ENCODE measurements at regions not wholly inside any gene's neighbourhood (a gene's known extent, or its start where the extent isn't known, plus 50 kb on each side); places are given as distances from the start of the nearest gene placed in this dataset.

DNA sequence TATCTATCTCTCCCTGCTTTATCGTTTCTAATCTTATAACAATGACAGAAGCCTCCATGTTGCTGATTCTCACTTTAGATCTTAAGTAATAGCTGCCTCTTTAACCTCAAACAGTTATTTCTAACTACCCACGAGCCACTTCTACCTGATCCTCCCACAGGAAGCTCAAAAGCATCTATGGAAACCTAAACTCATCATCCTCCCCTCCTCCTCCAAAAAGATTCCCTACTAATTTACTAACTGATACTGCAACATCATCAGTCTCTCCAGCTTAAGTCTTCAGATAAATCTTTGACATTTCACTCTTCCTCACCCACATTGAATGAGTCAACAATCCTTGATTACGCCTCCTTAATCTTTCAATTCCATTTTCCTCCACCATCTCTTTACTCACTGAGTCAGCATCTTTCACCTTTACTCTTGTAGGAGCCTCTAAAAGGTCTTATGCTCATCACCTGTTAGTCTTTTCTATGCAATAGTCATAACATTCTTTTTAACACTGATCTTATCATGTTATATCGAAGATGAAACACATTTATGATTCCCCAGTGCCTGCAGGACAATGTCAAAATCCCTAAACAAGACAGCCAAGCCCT lies 526.7 kb upstream of the CDH4 start:
- no peak for TF ChIP-seq OSR1 (CRISPR knock-in tag; IDR thresholded peaks at IDR 0.05)
- TF ChIP-seq ESRRG (CRISPR knock-in tag; IDR thresholded peaks at IDR 0.05) = no peak
- no peak for TF ChIP-seq ZC3H10 (CRISPR knock-in tag; IDR thresholded peaks at IDR 0.05)
- no peak for TF ChIP-seq ISL1 (CRISPR knock-in tag; IDR thresholded peaks at IDR 0.05)
- TF ChIP-seq ZNF8 (CRISPR knock-in tag; IDR thresholded peaks at IDR 0.05) = no peak
- TF ChIP-seq, protein P1, sequence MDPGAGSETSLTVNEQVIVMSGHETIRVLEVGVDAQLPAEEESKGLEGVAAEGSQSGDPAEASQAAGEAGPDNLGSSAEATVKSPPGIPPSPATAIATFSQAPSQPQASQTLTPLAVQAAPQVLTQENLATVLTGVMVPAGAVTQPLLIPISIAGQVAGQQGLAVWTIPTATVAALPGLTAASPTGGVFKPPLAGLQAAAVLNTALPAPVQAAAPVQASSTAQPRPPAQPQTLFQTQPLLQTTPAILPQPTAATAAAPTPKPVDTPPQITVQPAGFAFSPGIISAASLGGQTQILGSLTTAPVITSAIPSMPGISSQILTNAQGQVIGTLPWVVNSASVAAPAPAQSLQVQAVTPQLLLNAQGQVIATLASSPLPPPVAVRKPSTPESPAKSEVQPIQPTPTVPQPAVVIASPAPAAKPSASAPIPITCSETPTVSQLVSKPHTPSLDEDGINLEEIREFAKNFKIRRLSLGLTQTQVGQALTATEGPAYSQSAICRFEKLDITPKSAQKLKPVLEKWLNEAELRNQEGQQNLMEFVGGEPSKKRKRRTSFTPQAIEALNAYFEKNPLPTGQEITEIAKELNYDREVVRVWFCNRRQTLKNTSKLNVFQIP (CRISPR knock-in tag; IDR thresholded peaks at IDR 0.05; ENCODE audit: borderline replicate concordance, low read depth) = no peak
- no peak for TF ChIP-seq CSDC2 (CRISPR knock-in tag; IDR thresholded peaks at IDR 0.05)
- TF ChIP-seq, protein P2, sequence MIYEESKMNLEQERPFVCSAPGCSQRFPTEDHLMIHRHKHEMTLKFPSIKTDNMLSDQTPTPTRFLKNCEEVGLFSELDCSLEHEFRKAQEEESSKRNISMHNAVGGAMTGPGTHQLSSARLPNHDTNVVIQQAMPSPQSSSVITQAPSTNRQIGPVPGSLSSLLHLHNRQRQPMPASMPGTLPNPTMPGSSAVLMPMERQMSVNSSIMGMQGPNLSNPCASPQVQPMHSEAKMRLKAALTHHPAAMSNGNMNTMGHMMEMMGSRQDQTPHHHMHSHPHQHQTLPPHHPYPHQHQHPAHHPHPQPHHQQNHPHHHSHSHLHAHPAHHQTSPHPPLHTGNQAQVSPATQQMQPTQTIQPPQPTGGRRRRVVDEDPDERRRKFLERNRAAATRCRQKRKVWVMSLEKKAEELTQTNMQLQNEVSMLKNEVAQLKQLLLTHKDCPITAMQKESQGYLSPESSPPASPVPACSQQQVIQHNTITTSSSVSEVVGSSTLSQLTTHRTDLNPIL (CRISPR knock-in tag; IDR thresholded peaks at IDR 0.05; ENCODE audit: low read depth) = no peak
- no peak for TF ChIP-seq TSHZ2 (CRISPR knock-in tag; IDR thresholded peaks at IDR 0.05)
- TF ChIP-seq BACH2 (CRISPR knock-in tag; IDR thresholded peaks at IDR 0.05; ENCODE audit: borderline replicate concordance) = no peak
- TF ChIP-seq, protein P3, sequence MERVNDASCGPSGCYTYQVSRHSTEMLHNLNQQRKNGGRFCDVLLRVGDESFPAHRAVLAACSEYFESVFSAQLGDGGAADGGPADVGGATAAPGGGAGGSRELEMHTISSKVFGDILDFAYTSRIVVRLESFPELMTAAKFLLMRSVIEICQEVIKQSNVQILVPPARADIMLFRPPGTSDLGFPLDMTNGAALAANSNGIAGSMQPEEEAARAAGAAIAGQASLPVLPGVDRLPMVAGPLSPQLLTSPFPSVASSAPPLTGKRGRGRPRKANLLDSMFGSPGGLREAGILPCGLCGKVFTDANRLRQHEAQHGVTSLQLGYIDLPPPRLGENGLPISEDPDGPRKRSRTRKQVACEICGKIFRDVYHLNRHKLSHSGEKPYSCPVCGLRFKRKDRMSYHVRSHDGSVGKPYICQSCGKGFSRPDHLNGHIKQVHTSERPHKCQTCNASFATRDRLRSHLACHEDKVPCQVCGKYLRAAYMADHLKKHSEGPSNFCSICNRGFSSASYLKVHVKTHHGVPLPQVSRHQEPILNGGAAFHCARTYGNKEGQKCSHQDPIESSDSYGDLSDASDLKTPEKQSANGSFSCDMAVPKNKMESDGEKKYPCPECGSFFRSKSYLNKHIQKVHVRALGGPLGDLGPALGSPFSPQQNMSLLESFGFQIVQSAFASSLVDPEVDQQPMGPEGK (CRISPR knock-in tag; IDR thresholded peaks at IDR 0.05; ENCODE audit: borderline replicate concordance) = no peak
- no peak for TF ChIP-seq TOX (CRISPR knock-in tag; IDR thresholded peaks at IDR 0.05; ENCODE audit: borderline replicate concordance)
- TF ChIP-seq ZNF565 (CRISPR knock-in tag; conservative IDR thresholded peaks at IDR 0.05; ENCODE audit: low read depth) = no peak
- no peak for TF ChIP-seq ZNF70 (CRISPR knock-in tag; IDR thresholded peaks at IDR 0.05)
- no peak for ATAC-seq

DNA sequence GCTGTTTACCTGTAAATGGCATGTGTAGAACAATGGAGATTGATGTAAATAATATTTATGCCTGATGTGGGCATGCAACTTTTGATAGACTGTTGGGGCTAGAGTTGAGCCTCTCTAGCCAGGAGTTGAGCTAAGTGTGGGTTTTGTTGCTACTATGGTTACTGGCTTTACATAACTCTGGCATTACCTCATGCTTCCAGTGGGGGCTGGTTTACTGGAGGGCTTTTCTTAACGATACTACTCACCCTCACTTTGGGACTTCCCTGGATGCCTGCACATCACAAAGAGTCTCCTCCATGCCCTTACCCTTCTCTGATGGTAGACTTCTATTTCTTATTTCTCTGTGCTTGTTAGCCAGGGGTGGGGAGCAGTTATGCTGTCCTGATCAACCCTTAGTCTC lies 524.6 kb upstream of the CDH4 start:
- no peak for TF ChIP-seq BACH2 (CRISPR knock-in tag; IDR thresholded peaks at IDR 0.05; ENCODE audit: borderline replicate concordance)
- TF ChIP-seq TSHZ2 (CRISPR knock-in tag; IDR thresholded peaks at IDR 0.05) = no peak
- TF ChIP-seq ZNF565 (CRISPR knock-in tag; conservative IDR thresholded peaks at IDR 0.05; ENCODE audit: low read depth) = no peak
- no peak for TF ChIP-seq OSR1 (CRISPR knock-in tag; IDR thresholded peaks at IDR 0.05)
- TF ChIP-seq, protein P4, sequence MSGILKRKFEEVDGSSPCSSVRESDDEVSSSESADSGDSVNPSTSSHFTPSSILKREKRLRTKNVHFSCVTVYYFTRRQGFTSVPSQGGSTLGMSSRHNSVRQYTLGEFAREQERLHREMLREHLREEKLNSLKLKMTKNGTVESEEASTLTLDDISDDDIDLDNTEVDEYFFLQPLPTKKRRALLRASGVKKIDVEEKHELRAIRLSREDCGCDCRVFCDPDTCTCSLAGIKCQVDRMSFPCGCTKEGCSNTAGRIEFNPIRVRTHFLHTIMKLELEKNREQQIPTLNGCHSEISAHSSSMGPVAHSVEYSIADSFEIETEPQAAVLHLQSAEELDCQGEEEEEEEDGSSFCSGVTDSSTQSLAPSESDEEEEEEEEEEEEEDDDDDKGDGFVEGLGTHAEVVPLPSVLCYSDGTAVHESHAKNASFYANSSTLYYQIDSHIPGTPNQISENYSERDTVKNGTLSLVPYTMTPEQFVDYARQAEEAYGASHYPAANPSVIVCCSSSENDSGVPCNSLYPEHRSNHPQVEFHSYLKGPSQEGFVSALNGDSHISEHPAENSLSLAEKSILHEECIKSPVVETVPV (CRISPR knock-in tag; IDR thresholded peaks at IDR 0.05) = no peak
- TF ChIP-seq, protein P2 (CRISPR knock-in tag; IDR thresholded peaks at IDR 0.05; ENCODE audit: low read depth) = no peak
- TF ChIP-seq TCF4 (CRISPR knock-in tag; IDR thresholded peaks at IDR 0.05; ENCODE audit: borderline replicate concordance) = no peak
- TF ChIP-seq GLIS3 (CRISPR knock-in tag; IDR thresholded peaks at IDR 0.05) = no peak
- TF ChIP-seq SNAI2 (CRISPR knock-in tag; IDR thresholded peaks at IDR 0.05) = no peak

More for the DNA sequence above, 524.6 kb upstream of the CDH4 start:
- no peak for ATAC-seq
